ENCODE measurements at regions not wholly inside any gene's neighbourhood (a gene's known extent, or its start where the extent isn't known, plus 50 kb on each side); places are given as distances from the start of the nearest gene placed in this dataset.
A peak's percentile ranks its signal among the peaks of the same experiment; 100 is the strongest.

- Histone ChIP-seq H3K9me3 (ENCODE audit: insufficient read depth, low read length) (no peaks in the 10 kb centered on the region), H3K4me3 (ENCODE audit: low read length) (no peak overlapping the region), H2AFZ (ENCODE audit: low read depth, low read length) (no peak overlapping the region), H3K4me2 (ENCODE audit: low read length) (no peak overlapping the region), H3K9ac (ENCODE audit: low read length) (no peak overlapping the region), H3K4me1 (ENCODE audit: low read length) (no peaks in the 10 kb centered on the region), H4K20me1 (ENCODE audit: insufficient read depth, low read length) (no peaks in the 10 kb centered on the region), H3K27me3 (ENCODE audit: low read depth, low read length) (no peaks in the 10 kb centered on the region), H3K79me2 (ENCODE audit: low read length) (no peaks in the 10 kb centered on the region), H3K36me3 (replicated peaks; ENCODE audit: low read depth, low read length) (no peaks in the 10 kb centered on the region), H3K27ac (ENCODE audit: low read length) (no peak overlapping the region)
- TF ChIP-seq EZH2phosphoT487 (IDR thresholded peaks at IDR 0.05; ENCODE audit: low read depth) (no peak), CTCF (IDR thresholded peaks at IDR 0.05; ENCODE audit: low read depth, low read length) (peak; percentile 53)
These were observed 100.7 kb downstream of the BARHL2 start for GRCh38 chr1:90616395-90616794.

GRCh38 chr1:90614872-90615271 lies 102.2 kb downstream of the BARHL2 start:
- H3K36me3 ChIP-seq (replicated peaks; ENCODE audit: low read depth, low read length): no peaks in the 10 kb centered on the region
- no peak overlapping the region for H3K27ac ChIP-seq (ENCODE audit: low read length)

GRCh38 chr1:90613371-90613770 lies 103.7 kb downstream of the BARHL2 start:
- no peaks in the 10 kb centered on the region for H4K20me1 ChIP-seq (ENCODE audit: insufficient read depth, low read length)
- H3K4me3 ChIP-seq (ENCODE audit: low read length): no peak overlapping the region
- no peak overlapping the region for H3K4me2 ChIP-seq (ENCODE audit: low read length)
- TF ChIP-seq EZH2phosphoT487 (IDR thresholded peaks at IDR 0.05; ENCODE audit: low read depth) (no peak), CTCF (IDR thresholded peaks at IDR 0.05; ENCODE audit: low read depth, low read length) (no peak)
- no peak overlapping the region for H3K27ac ChIP-seq (ENCODE audit: low read length)
- H3K79me2 ChIP-seq (ENCODE audit: low read length): no peaks in the 10 kb centered on the region
- no peaks in the 10 kb centered on the region for H3K9me3 ChIP-seq (ENCODE audit: insufficient read depth, low read length)
- H3K4me1 ChIP-seq (ENCODE audit: low read length): no peaks in the 10 kb centered on the region
- no peak overlapping the region for H2AFZ ChIP-seq (ENCODE audit: low read depth, low read length)
- no peaks in the 10 kb centered on the region for H3K27me3 ChIP-seq (ENCODE audit: low read depth, low read length)
- no peaks in the 10 kb centered on the region for H3K36me3 ChIP-seq (replicated peaks; ENCODE audit: low read depth, low read length)
- no peak overlapping the region for H3K9ac ChIP-seq (ENCODE audit: low read length)

More at GRCh38 chr1:90614872-90615271, 102.2 kb downstream of the BARHL2 start:
- H3K4me3 ChIP-seq (ENCODE audit: low read length): no peak overlapping the region
- no peaks in the 10 kb centered on the region for H3K9me3 ChIP-seq (ENCODE audit: insufficient read depth, low read length)
- no peaks in the 10 kb centered on the region for H3K4me1 ChIP-seq (ENCODE audit: low read length)
- H3K9ac ChIP-seq (ENCODE audit: low read length): no peak overlapping the region
- no peaks in the 10 kb centered on the region for H3K79me2 ChIP-seq (ENCODE audit: low read length)
- H3K27me3 ChIP-seq (ENCODE audit: low read depth, low read length): no peaks in the 10 kb centered on the region
- TF ChIP-seq EZH2phosphoT487 (IDR thresholded peaks at IDR 0.05; ENCODE audit: low read depth) (no peak), CTCF (IDR thresholded peaks at IDR 0.05; ENCODE audit: low read depth, low read length) (peak; percentile 41)
- no peak overlapping the region for H2AFZ ChIP-seq (ENCODE audit: low read depth, low read length)
- H4K20me1 ChIP-seq (ENCODE audit: insufficient read depth, low read length): no peaks in the 10 kb centered on the region
- H3K4me2 ChIP-seq (ENCODE audit: low read length): no peak overlapping the region

- H3K4me2 ChIP-seq (ENCODE audit: low read length): no peak overlapping the region
- H4K20me1 ChIP-seq (ENCODE audit: insufficient read depth, low read length): no peaks in the 10 kb centered on the region
- no peak overlapping the region for H3K4me3 ChIP-seq (ENCODE audit: low read length)
- no peak for TF ChIP-seq CTCF (IDR thresholded peaks at IDR 0.05; ENCODE audit: low read depth, low read length)
- no peak for TF ChIP-seq EZH2phosphoT487 (IDR thresholded peaks at IDR 0.05; ENCODE audit: low read depth)
- H3K9me3 ChIP-seq (ENCODE audit: insufficient read depth, low read length): no peaks in the 10 kb centered on the region
- H3K36me3 ChIP-seq (replicated peaks; ENCODE audit: low read depth, low read length): no peaks in the 10 kb centered on the region
- H2AFZ ChIP-seq (ENCODE audit: low read depth, low read length): no peak overlapping the region
- H3K79me2 ChIP-seq (ENCODE audit: low read length): no peaks in the 10 kb centered on the region
- H3K27ac ChIP-seq (ENCODE audit: low read length): no peak overlapping the region
- H3K9ac ChIP-seq (ENCODE audit: low read length): no peak overlapping the region
- no peaks in the 10 kb centered on the region for H3K4me1 ChIP-seq (ENCODE audit: low read length)
- no peaks in the 10 kb centered on the region for H3K27me3 ChIP-seq (ENCODE audit: low read depth, low read length)
These were observed 105.1 kb downstream of the BARHL2 start for GRCh38 chr1:90612033-90612432.

Data from OCI-LY3 (cell line).